K562 (cell line): ENCODE measurements at regions not wholly inside any gene's neighbourhood (a gene's known extent, or its start where the extent isn't known, plus 50 kb on each side); places are given as distances from the start of the nearest gene placed in this dataset.

ENCODE experiments used
- ATAC-seq: fragments of 200-7000 bp; cut with Tn5 transposase; 3 replicates; pipeline ENCODE4 v1.9.1; 2020; ENCODE audit warnings: moderate library complexity
- BruUV-seq: library from RNA; stranded (reverse); fragments of 400-500 nt; replicated peaks from 2 replicates; lab custom pipeline; 2021; lab: Mats Ljungman, UMichigan
- CTCF ChIA-PET: fragments of 300-600 bp; formaldehyde crosslinking; extraction: SDS; loops from one replicate; lab custom pipeline; 2021; ENCODE audit warnings: low intra/inter-chr PET ratio; lab: Yijun Ruan, JAX
- POLR2A ChIA-PET: fragments of 300-600, 350-650 bp; sonication (Branson Sonifier 250); formaldehyde crosslinking; extraction: SDS; loops from one replicate; lab custom pipeline; 2021; ENCODE audit warnings: antibody characterized with exemption, inconsistent platforms; lab: Yijun Ruan, JAX
- DNase-seq, 4 experiments: peaks; one replicate each; pipeline versions ENCODE4 v3.0.0 to v3.0.0-alpha.2; 2011 to 2018; ENCODE audit warnings: low spot score in 3 of 4, mixed read lengths in 3 of 4; ENCODE audit errors: extremely low read depth in 1 of 4
- FAIRE-seq: peaks from 2 replicates; lab custom pipeline; 2011; peaks lifted over from hg19 to GRCh38; lab: Jason Lieb, UNC
- H2AFZ ChIP-seq: 2 replicates; pipeline ENCODE4 v1.6.0; 2011; ENCODE audit warnings: low read depth, low read length, control low read depth, inconsistent platforms
- H3K27ac ChIP-seq: fragments of 200-600 bp; 3 replicates; pipeline ENCODE4 v1.8.0; 2011; ENCODE audit warnings: low read depth, mild to moderate bottlenecking, control low read depth, inconsistent platforms, low read length, moderate library complexity, mixed read lengths; ENCODE audit errors: extremely low read depth
- H3K27me3 ChIP-seq, 2 experiments: fragments of 300-600 bp in 1 of 2; 2 replicates in 1 of 2; 3 replicates in 1 of 2; pipeline versions ENCODE4 v1.6.0 to v1.8.0; 2011; ENCODE audit warnings: inconsistent platforms in 2 of 2, low read length in 2 of 2, mild to moderate bottlenecking in 1 of 2, mixed read lengths in 1 of 2, moderate library complexity in 1 of 2; ENCODE audit not compliant: control insufficient read depth in 2 of 2, insufficient read depth in 2 of 2
- H3K36me3 ChIP-seq: fragments of 300-600 bp; 3 replicates; pipeline ENCODE4 v1.8.0; 2011; ENCODE audit warnings: mild to moderate bottlenecking, low read length, inconsistent platforms; ENCODE audit not compliant: control insufficient read depth, insufficient read depth
- H3K4me1 ChIP-seq, 2 experiments: fragments of 200-600 bp in 1 of 2; replicated peaks in 1 of 2; 2 replicates in 1 of 2; 3 replicates in 1 of 2; pipeline versions ENCODE4 v1.5.1 to v1.8.0; 2011; ENCODE audit warnings: inconsistent platforms in 2 of 2, low read length in 2 of 2, mild to moderate bottlenecking in 1 of 2, mixed read lengths in 1 of 2, moderate library complexity in 1 of 2; ENCODE audit not compliant: control insufficient read depth in 2 of 2, insufficient read depth in 2 of 2
- H3K4me2 ChIP-seq: 2 replicates; pipeline ENCODE4 v1.6.1; 2011; ENCODE audit warnings: low read length, control low read depth, inconsistent platforms, mixed read lengths; ENCODE audit not compliant: insufficient read depth
- H3K4me3 ChIP-seq: fragments of 200-600 bp; sonication (generic), shearing (Covaris generic); 2 replicates; pipeline ENCODE4 v1.5.1; 2016; ENCODE audit warnings: control low read depth, inconsistent platforms
- H3K79me2 ChIP-seq: fragments of 200-600 bp; 3 replicates; pipeline ENCODE4 v1.8.0; 2011; ENCODE audit warnings: low read length, inconsistent platforms; ENCODE audit not compliant: control insufficient read depth, insufficient read depth
- H3K9ac ChIP-seq, 2 experiments: 2 replicates each; pipeline versions ENCODE4 v1.6.0 to v1.6.1; 2011; ENCODE audit warnings: low read depth in 2 of 2, low read length in 2 of 2, control low read depth in 1 of 2, inconsistent platforms in 1 of 2, mild to moderate bottlenecking in 1 of 2, mixed read lengths in 1 of 2; ENCODE audit not compliant: insufficient read depth in 1 of 2
- H3K9me1 ChIP-seq: one replicate; pipeline ENCODE4 v1.6.0; 2011; ENCODE audit warnings: inconsistent platforms, mild to moderate bottlenecking, low read length, moderate library complexity; ENCODE audit not compliant: control insufficient read depth, insufficient read depth
- H3K9me3 ChIP-seq: replicated peaks from 2 replicates; pipeline ENCODE4 v1.5.1; 2011; ENCODE audit warnings: low read depth, low read length, inconsistent platforms; ENCODE audit not compliant: control insufficient read depth, insufficient read depth
- H4K20me1 ChIP-seq: replicated peaks from 2 replicates; pipeline ENCODE4 v1.6.1; 2011; ENCODE audit warnings: low read length, inconsistent platforms, mixed read lengths; ENCODE audit not compliant: control insufficient read depth, insufficient read depth
- DDX20 ChIP-seq: fragments of 450-650 bp; IDR thresholded peaks from 2 replicates; pipeline ENCODE4 v1.6.1; 2016; ENCODE audit warnings: missing genetic modification characterization, low read depth, mild to moderate bottlenecking, missing compliant biosample characterization, moderate library complexity
- ETV1 ChIP-seq: fragments of 450-650 bp; conservative IDR thresholded peaks from 2 replicates; pipeline ENCODE4 v1.6.1; 2016; ENCODE audit warnings: missing genetic modification characterization, control low read depth, low read depth, missing compliant biosample characterization
- GABPB2 ChIP-seq: fragments of 250-450 bp; sonication (Bioruptor Pico); conservative IDR thresholded peaks from 2 replicates; pipeline ENCODE4 v1.5.1; 2021; ENCODE audit warnings: mild to moderate bottlenecking
- GATA2 ChIP-seq: sonication (generic); formaldehyde crosslinking; IDR thresholded peaks from 2 replicates; pipeline ENCODE4 v1.4.0; 2020; ENCODE audit warnings: mild to moderate bottlenecking, missing genetic modification reagents
- KLF13 ChIP-seq: fragments of 450-650 bp; IDR thresholded peaks from 2 replicates; pipeline ENCODE4 v1.6.1; 2016; ENCODE audit warnings: missing genetic modification characterization, low read depth, mild to moderate bottlenecking, missing compliant biosample characterization, moderate library complexity, borderline replicate concordance
- KLF16 ChIP-seq: IDR thresholded peaks from 2 replicates; pipeline ENCODE4 v1.6.1; 2016; ENCODE audit warnings: antibody characterized with exemption
- MCM2 ChIP-seq: fragments of 450-650 bp; IDR thresholded peaks from 2 replicates; pipeline ENCODE4 v1.6.1; 2017; ENCODE audit warnings: low read depth, mild to moderate bottlenecking
- MNT ChIP-seq, 2 experiments: fragments of 450-650 bp; conservative IDR thresholded peaks; 2 replicates each; pipeline ENCODE4 v1.6.1; 2017; ENCODE audit warnings: mild to moderate bottlenecking in 2 of 2, moderate library complexity in 2 of 2
- RBM22 ChIP-seq: fragments of 200-400 bp; formaldehyde crosslinking; IDR thresholded peaks from 2 replicates; pipeline ENCODE4 v1.6.1; 2018; ENCODE audit warnings: low read length, low read depth; ENCODE audit not compliant: poor library complexity, severe bottlenecking
- SIN3B ChIP-seq: fragments of 450-650 bp; IDR thresholded peaks from 2 replicates; pipeline ENCODE4 v1.6.1; 2017; ENCODE audit warnings: low read depth, mild to moderate bottlenecking, moderate library complexity
- STAT6 ChIP-seq: sonication (generic); formaldehyde crosslinking; IDR thresholded peaks from 2 replicates; pipeline ENCODE4 v1.8.1; 2023; ENCODE audit warnings: mild to moderate bottlenecking, missing genetic modification reagents
- WGBS: fragments of 100-300 bp; shearing (Covaris generic); methylation state at CpG from one replicate; pipeline ENCODE4 v1.1.6; 2016; ENCODE audit warnings: low coverage, mixed read lengths; ENCODE audit not compliant: insufficient coverage; ENCODE audit errors: missing lambda C conversion rate; 5-methylcytosine and 5-hydroxymethylcytosine counted together
- in situ Hi-C: fragments of 300-500 bp; cut with MboI; formaldehyde crosslinking; loops from 4 replicates; pipeline ENCODE4 v1.15.0; 2018; ENCODE audit warnings: inconsistent platforms, mixed read lengths
- intact Hi-C: fragments of 100-400 bp; cut with micrococcal nuclease; formaldehyde crosslinking; loops from 2 replicates; pipeline ENCODE4 v1.14.2; 2022
- TF ChIP-seq, protein P1 (sequence below): fragments of 250-450 bp; sonication (Bioruptor Pico); IDR thresholded peaks from 2 replicates; pipeline ENCODE4 v1.5.0; 2020; ENCODE audit warnings: mild to moderate bottlenecking, borderline replicate concordance

DNA sequence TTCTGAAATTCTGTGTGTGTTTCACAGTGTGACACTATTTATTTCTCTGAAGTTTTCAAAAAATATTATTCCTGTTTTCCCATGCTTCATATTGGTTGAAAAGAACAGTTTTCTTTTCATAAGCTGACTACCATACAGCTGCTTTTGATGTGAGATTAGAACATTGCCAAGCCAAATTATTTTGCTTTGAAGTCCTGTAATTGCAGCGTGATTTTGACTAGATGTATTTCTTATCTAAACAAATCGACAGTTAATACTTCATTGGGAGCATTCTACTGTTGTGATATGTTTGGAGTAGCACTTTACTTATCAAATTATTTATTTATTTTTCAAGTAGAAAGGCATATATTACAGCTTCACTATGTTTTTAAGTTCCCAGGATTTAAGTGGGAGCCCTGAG lies 132.0 kb downstream of the DACT1 start:
- WGBS, result 3% methylated on average over 2 of the region's 2 CpGs
- Histone ChIP-seq H2AFZ (no peak overlapping the region), H3K36me3 (no peaks in the 10 kb centered on the region), H3K4me1 (no peaks in the 10 kb centered on the region; a peak in 1 of 5 replicates), H3K79me2 (no peaks in the 10 kb centered on the region), H3K4me3 (no peak overlapping the region), H3K4me2 (no peak overlapping the region), H3K27ac (no peak overlapping the region), H3K27me3 (no peaks in the 10 kb centered on the region; a peak in 1 of 5 replicates), H3K9me3 (no peaks in the 10 kb centered on the region), H3K9me1 (no peaks in the 10 kb centered on the region), H4K20me1 (no peaks in the 10 kb centered on the region), H3K9ac (no peak overlapping the region)
- POLR2A ChIA-PET, result interaction anchor here (0.5 kb wide), 1 partner anchor 45 kb away, joined by 3 read pairs; no protein-coding TSS in a partner anchor
- in situ Hi-C loops (no loop called here), intact Hi-C loops (no loop called here)
- TF ChIP-seq GATA2, result no peak
- TF ChIP-seq SIN3B, result no peak
- TF ChIP-seq, protein P1, sequence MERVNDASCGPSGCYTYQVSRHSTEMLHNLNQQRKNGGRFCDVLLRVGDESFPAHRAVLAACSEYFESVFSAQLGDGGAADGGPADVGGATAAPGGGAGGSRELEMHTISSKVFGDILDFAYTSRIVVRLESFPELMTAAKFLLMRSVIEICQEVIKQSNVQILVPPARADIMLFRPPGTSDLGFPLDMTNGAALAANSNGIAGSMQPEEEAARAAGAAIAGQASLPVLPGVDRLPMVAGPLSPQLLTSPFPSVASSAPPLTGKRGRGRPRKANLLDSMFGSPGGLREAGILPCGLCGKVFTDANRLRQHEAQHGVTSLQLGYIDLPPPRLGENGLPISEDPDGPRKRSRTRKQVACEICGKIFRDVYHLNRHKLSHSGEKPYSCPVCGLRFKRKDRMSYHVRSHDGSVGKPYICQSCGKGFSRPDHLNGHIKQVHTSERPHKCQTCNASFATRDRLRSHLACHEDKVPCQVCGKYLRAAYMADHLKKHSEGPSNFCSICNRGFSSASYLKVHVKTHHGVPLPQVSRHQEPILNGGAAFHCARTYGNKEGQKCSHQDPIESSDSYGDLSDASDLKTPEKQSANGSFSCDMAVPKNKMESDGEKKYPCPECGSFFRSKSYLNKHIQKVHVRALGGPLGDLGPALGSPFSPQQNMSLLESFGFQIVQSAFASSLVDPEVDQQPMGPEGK (CRISPR knock-in tag), result no peak
- no peak for TF ChIP-seq MCM2
- no peak for TF ChIP-seq RBM22
- no peak for TF ChIP-seq KLF16
- no peak for TF ChIP-seq KLF13 (tag)
- no peak for TF ChIP-seq ETV1
- TF ChIP-seq DDX20 (tag), result no peak
- no peak for TF ChIP-seq GABPB2
- no peak for TF ChIP-seq STAT6 (CRISPR knock-in tag)
- no peak for TF ChIP-seq MNT (conservative IDR thresholded peaks at IDR 0.05)
- FAIRE-seq, result no peak
- no peak for ATAC-seq
- BruUV-seq, result no TSS peak
- DNase-seq, result no peak
- CTCF ChIA-PET, result no interaction called here
